ENCODE measurements at regions not wholly inside any gene's neighbourhood (a gene's known extent, or its start where the extent isn't known, plus 50 kb on each side); places are given as distances from the start of the nearest gene placed in this dataset.

DNA sequence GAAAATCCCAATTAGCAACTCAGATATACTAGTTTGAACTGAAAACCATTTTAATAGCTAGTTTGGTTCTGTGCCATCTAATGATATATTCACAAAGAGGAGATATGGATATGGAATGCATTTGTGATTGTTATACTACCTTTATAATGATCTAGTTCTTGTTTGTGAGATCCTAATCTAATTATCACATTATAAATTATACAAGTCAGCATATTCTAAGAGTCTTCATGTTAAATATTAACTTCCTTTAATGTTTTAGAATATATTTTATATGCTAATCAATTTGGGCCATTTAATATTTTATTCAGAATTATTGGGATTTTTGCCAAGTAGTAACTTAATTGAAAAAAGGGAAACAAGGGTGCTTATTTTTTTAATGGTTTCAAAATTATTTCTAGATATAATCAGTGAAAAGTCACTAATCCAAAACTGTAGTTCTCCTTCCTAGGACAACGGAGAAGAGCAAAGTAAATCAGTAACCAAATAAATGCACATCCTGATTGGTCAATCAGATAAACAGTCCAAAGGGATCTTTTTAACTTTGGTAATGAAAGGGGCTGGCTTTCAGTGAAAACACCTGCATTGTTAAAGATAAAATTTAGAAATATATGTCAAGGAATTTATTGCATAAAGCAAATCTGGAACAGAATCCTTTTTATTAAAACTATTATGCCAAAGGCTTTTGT is 173.9 kb upstream of the MEOX2 start:
- ATAC-seq (ENCODE audit: low FRiP score) (no peak), DNase-seq (ENCODE audit: low spot score) (no peak)
- TF ChIP-seq, protein P1, sequence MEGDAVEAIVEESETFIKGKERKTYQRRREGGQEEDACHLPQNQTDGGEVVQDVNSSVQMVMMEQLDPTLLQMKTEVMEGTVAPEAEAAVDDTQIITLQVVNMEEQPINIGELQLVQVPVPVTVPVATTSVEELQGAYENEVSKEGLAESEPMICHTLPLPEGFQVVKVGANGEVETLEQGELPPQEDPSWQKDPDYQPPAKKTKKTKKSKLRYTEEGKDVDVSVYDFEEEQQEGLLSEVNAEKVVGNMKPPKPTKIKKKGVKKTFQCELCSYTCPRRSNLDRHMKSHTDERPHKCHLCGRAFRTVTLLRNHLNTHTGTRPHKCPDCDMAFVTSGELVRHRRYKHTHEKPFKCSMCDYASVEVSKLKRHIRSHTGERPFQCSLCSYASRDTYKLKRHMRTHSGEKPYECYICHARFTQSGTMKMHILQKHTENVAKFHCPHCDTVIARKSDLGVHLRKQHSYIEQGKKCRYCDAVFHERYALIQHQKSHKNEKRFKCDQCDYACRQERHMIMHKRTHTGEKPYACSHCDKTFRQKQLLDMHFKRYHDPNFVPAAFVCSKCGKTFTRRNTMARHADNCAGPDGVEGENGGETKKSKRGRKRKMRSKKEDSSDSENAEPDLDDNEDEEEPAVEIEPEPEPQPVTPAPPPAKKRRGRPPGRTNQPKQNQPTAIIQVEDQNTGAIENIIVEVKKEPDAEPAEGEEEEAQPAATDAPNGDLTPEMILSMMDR (IDR thresholded peaks at IDR 0.05) = no peak

DNA sequence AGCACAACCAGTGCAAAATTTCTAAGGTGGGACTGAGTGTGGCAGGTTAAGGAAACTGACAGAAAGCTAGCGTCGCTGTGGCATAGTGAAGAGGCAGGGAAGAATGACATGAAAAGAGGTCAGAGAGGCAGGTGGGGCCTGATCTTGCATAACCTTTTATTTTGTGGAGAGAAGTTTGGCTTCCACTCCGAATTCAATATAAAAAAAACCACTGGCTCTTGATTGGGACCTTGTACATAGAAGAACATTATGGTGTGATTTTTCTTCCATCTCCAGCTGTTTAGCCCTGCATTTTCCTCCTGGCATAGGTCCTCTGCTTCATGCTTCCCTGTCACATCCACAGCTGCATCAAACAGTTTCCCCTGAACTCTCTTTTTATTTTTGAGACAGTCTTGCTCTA is 170.5 kb upstream of the MEOX2 start:
- ATAC-seq (ENCODE audit: low FRiP score) (no peak), DNase-seq (ENCODE audit: low spot score) (no peak)
- TF ChIP-seq, protein P1 (IDR thresholded peaks at IDR 0.05) = no peak

DNA sequence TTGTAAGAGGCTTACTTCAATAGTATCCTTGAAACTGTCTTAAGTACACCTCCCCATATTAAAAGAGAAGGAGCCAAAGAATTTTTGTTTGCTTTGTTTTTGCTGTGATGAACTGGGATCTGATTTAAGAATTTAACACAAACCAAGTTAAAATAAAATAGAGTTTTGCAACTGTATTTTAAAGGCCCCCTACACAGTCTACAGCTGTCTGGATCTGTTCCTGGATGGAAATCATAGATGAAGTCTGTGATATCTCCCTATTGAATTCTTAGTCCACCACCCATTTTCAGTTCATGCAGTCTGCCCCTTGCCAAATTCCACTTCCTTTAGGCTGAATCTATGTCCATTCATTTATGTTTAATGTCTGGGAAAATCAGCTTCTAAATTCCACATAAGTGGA is 169.8 kb upstream of the MEOX2 start:
- TF ChIP-seq, protein P1 (IDR thresholded peaks at IDR 0.05) = no peak
- no peak for DNase-seq (ENCODE audit: low spot score)
- ATAC-seq (ENCODE audit: low FRiP score) = no peak

DNA sequence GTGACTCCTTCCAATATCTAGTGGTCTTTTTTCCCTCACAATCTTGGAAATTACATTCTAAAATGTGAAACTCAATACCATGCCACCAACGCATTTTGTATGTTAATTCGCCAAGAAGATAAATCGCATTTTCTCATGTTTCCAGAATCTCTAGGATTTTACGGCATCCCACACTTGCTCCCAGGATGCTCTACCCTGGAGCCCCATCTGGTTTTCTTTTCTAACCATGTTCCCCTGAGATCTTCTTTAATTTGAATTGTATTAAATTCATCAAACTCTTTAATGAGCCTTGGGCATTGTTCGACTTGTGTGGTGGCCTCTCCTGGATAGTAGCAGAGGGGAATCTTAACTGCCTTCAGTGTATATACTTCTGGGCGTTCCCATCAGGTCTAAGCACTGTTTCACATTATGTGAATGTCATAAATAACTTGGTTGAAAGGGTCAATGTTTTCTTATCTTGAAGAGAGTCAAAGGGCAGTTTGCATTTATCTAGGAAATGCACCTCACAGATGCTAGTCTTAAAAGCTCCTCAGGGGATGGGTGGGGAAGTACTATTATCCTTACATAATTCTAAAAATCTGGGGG is 169.1 kb upstream of the MEOX2 start:
- no peak for ATAC-seq (ENCODE audit: low FRiP score)
- TF ChIP-seq, protein P1 (IDR thresholded peaks at IDR 0.05) = no peak

DNA sequence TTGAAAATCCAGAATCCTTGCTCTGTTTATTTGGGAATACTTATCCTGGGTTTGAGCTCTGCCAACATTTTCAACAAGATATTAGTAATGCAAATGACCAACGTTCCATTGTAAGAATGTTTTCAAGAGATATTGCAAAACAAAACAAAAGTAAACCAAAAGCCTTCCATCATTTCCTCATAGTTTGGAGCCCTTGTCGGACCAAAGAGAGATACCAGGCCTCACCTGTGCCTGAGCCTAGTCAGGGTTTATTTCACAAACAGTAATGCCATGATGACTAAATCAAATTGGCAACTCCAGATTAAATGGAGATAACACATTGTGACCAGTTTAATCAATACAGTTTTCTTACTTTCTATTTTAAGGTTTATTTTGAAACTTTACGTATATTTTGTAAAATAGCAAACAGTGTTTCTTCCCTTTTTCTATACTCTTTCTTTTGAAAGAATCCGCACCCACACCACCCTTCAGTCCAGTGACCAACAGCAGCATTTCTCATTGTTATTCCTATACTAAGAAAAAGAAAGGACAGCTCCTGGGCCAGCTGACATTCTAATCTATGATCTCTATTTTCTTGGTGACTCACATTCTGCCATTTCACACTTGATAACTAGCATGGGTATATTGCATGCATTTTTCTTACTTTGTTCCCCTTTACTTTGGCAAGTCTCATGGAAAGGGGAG is 168.5 kb upstream of the MEOX2 start:
- no peak for DNase-seq (ENCODE audit: low spot score)
- no peak for ATAC-seq (ENCODE audit: low FRiP score)
- TF ChIP-seq, protein P1 (IDR thresholded peaks at IDR 0.05) = no peak

More for the DNA sequence above, 169.1 kb upstream of the MEOX2 start:
- DNase-seq (ENCODE audit: low spot score) = no peak

DNA sequence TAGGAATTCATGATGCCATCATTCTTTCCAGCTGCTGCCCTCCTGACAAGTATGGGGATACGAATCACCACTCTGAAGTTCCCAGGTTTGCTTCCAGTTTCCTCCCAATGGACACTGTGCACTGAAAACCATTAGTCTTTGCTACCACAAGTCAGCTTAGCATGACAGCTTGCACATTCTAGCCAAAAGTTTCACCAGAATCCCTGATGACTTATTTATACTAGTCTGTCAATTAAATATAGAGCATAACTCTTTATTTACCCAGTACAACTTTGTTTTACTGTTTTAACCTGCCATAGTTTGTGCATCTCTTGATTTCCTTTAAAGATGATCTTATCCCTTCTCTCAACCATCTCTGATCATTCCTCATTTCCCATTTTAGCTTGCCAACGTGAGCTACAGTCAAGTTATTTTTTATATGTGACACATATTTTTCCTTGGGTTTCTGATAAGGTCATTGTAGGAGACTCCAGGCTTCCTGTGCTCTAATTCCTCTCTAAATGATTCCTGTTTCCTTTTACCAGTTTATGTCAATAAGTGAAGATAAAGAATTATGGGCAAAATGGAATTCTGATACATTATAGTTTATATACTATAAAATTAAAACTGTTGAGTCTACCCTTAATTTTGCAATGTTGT is 167.5 kb upstream of the MEOX2 start:
- TF ChIP-seq, protein P1 (IDR thresholded peaks at IDR 0.05) = no peak
- no peak for DNase-seq (ENCODE audit: low spot score)
- ATAC-seq (ENCODE audit: low FRiP score) = no peak
